CD14-positive monocyte (primary cell): ENCODE measurements at regions not wholly inside any gene's neighbourhood (a gene's known extent, or its start where the extent isn't known, plus 50 kb on each side); places are given as distances from the start of the nearest gene placed in this dataset.

Experiments used
- DNase-seq, 3 donors: peaks; one replicate each; pipeline ENCODE4 v3.0.0-alpha.2; 2011 to 2022
- H2AFZ ChIP-seq: 2 replicates; pipeline ENCODE4 v1.6.0; 2012; ENCODE audit warnings: mild to moderate bottlenecking, low read depth, low read length, inconsistent platforms; ENCODE audit not compliant: insufficient read depth, poor library complexity, severe bottlenecking
- H3K27ac ChIP-seq, 2 donors: 1 replicate in 1 of 2; 2 replicates in 1 of 2; pipeline ENCODE4 v1.5.1; 2012 to 2013; ENCODE audit warnings: low read length in 2 of 2, control low read depth in 1 of 2, inconsistent platforms in 1 of 2, low read depth in 1 of 2, mild to moderate bottlenecking in 1 of 2
- H3K27me3 ChIP-seq, 2 donors: one replicate each; pipeline versions ENCODE4 v1.6.0 to v1.6.1; 2011 to 2013; ENCODE audit warnings: low read length in 2 of 2; ENCODE audit not compliant: control insufficient read depth in 2 of 2, insufficient read depth in 2 of 2
- H3K36me3 ChIP-seq, 2 donors: replicated peaks in 1 of 2; 1 replicate in 1 of 2; 2 replicates in 1 of 2; pipeline versions ENCODE4 v1.5.1 to v1.6.1; 2012 to 2013; ENCODE audit warnings: low read length in 2 of 2, control low read depth in 1 of 2, inconsistent platforms in 1 of 2, mild to moderate bottlenecking in 1 of 2; ENCODE audit not compliant: insufficient read depth in 2 of 2, control insufficient read depth in 1 of 2
- H3K4me1 ChIP-seq, 2 donors: 1 replicate in 1 of 2; 2 replicates in 1 of 2; pipeline versions ENCODE4 v1.5.1 to v1.6.1; 2012 to 2013; ENCODE audit warnings: low read length in 2 of 2, control low read depth in 1 of 2, inconsistent platforms in 1 of 2, mild to moderate bottlenecking in 1 of 2, moderate library complexity in 1 of 2; ENCODE audit not compliant: insufficient read depth in 2 of 2, control insufficient read depth in 1 of 2
- H3K4me2 ChIP-seq: replicated peaks from 2 replicates; pipeline ENCODE3; 2012; ENCODE audit warnings: low read length, moderate library complexity, mild to moderate bottlenecking; ENCODE audit not compliant: poor library complexity, severe bottlenecking; ENCODE audit errors: extremely low read depth
- H3K4me3 ChIP-seq, 3 experiments: fragments of 200-600 bp in 1 of 3; sonication (generic) in 1 of 3; replicated peaks in 1 of 3; 1 replicate in 2 of 3; 2 replicates in 1 of 3; pipeline ENCODE4 v1.5.1; 2011 to 2013; ENCODE audit warnings: low read length in 3 of 3, mild to moderate bottlenecking in 3 of 3, control low read depth in 2 of 3, low read depth in 2 of 3, inconsistent platforms in 1 of 3, moderate library complexity in 1 of 3
- H3K79me2 ChIP-seq: 2 replicates; pipeline ENCODE4 v1.6.0; 2012; ENCODE audit warnings: mild to moderate bottlenecking, control low read depth, inconsistent platforms, low read length, moderate library complexity; ENCODE audit not compliant: insufficient read depth
- H3K9ac ChIP-seq: 2 replicates; pipeline ENCODE4 v1.6.0; 2017; ENCODE audit warnings: low read length, mild to moderate bottlenecking; ENCODE audit not compliant: insufficient read depth, poor library complexity, severe bottlenecking
- H3K9me3 ChIP-seq, 2 donors: replicated peaks in 1 of 2; 1 replicate in 1 of 2; 2 replicates in 1 of 2; pipeline versions ENCODE4 v1.5.1 to v1.6.1; 2012 to 2013; ENCODE audit warnings: low read length in 2 of 2, control low read depth in 1 of 2; ENCODE audit not compliant: control insufficient read depth in 1 of 2, insufficient read depth in 1 of 2
- H4K20me1 ChIP-seq: 2 replicates; pipeline ENCODE4 v1.6.0; 2012; ENCODE audit warnings: mild to moderate bottlenecking, low read length, control low read depth, moderate library complexity; ENCODE audit not compliant: insufficient read depth
- H3K27ac Mint-ChIP-seq, 7 donors: one replicate each; pipeline ENCODE4 v1.8.0; 2020; ENCODE audit warnings: mild to moderate bottlenecking in 7 of 7, mixed read lengths in 7 of 7, moderate library complexity in 6 of 7, inconsistent platforms in 2 of 7
- H3K27me3 Mint-ChIP-seq, 3 donors: one replicate each; pipeline ENCODE4 v1.8.0; 2021 to 2022; ENCODE audit warnings: low read depth in 3 of 3, mild to moderate bottlenecking in 3 of 3, mixed read lengths in 3 of 3, moderate library complexity in 3 of 3, inconsistent platforms in 1 of 3
- H3K36me3 Mint-ChIP-seq, 2 donors: one replicate each; pipeline ENCODE4 v1.8.0; 2020; ENCODE audit warnings: mixed read lengths in 2 of 2, inconsistent platforms in 1 of 2, mild to moderate bottlenecking in 1 of 2
- H3K4me1 Mint-ChIP-seq: one replicate; pipeline ENCODE4 v1.8.0; 2020; ENCODE audit warnings: mild to moderate bottlenecking, mixed read lengths
- H3K4me3 Mint-ChIP-seq, 2 donors: one replicate each; pipeline ENCODE4 v1.8.0; 2020; ENCODE audit warnings: mild to moderate bottlenecking in 2 of 2, mixed read lengths in 2 of 2, moderate library complexity in 1 of 2
- H3K9me3 Mint-ChIP-seq, 7 donors: one replicate each; pipeline ENCODE4 v1.8.0; 2020 to 2022; ENCODE audit warnings: mixed read lengths in 7 of 7, mild to moderate bottlenecking in 6 of 7, moderate library complexity in 6 of 7, inconsistent platforms in 2 of 7
- CTCF ChIP-seq: fragments of 200-600 bp; IDR thresholded peaks from one replicate; pipeline ENCODE4 v1.8.0; 2022; ENCODE audit warnings: antibody characterized with exemption, mild to moderate bottlenecking
- WGBS: methylation state at CpG from one replicate; pipeline ENCODE4 v1.1.5; 2013; ENCODE audit warnings: missing lambda C conversion rate; ENCODE audit not compliant: insufficient coverage; 5-methylcytosine and 5-hydroxymethylcytosine counted together
- intact Hi-C, 2 donors: fragments of 100-400 bp; cut with micrococcal nuclease; formaldehyde crosslinking; loops; one replicate each; pipeline versions ENCODE4 v1.15.0 to v1.15.1; 2023

GRCh38 chr14:97387252-97387874, 590.2 kb downstream of the VRK1 start:
- no peak overlapping the region for H3K4me3 ChIP-seq
- peaks cover 0 to 2% (median 0%) of the 10 kb centered on the region in 7 donors for H3K9me3 Mint-ChIP-seq
- intact Hi-C loops: no loop called here
- no peaks in the 10 kb centered on the region for H3K4me1 Mint-ChIP-seq
- no peak overlapping the region for H3K9ac ChIP-seq
- H3K36me3 ChIP-seq: no peaks in the 10 kb centered on the region
- no peaks in the 10 kb centered on the region for H4K20me1 ChIP-seq
- DNase-seq: no peak
- H3K27me3 Mint-ChIP-seq: peaks cover 0 to 3% (median 2%) of the 10 kb centered on the region in 3 donors
- H3K4me3 Mint-ChIP-seq: no peak overlapping the region
- no peak overlapping the region for H2AFZ ChIP-seq
- no peak overlapping the region for H3K27ac ChIP-seq
- H3K9me3 ChIP-seq: no peaks in the 10 kb centered on the region
- TF ChIP-seq CTCF: no peak
- WGBS: 86% methylated on average over 6 of the region's 9 CpGs
- no peaks in the 10 kb centered on the region for H3K27me3 ChIP-seq
- no peaks in the 10 kb centered on the region for H3K4me1 ChIP-seq
- no peaks in the 10 kb centered on the region for H3K36me3 Mint-ChIP-seq
- no peak overlapping the region for H3K27ac Mint-ChIP-seq
- no peaks in the 10 kb centered on the region for H3K79me2 ChIP-seq
- H3K4me2 ChIP-seq: no peak overlapping the region

GRCh38 chr14:97388408-97388807, 591.2 kb downstream of the VRK1 start:
- Mint-ChIP-seq H3K36me3 (no peaks in the 10 kb centered on the region), H3K4me1 (no peaks in the 10 kb centered on the region), H3K9me3 (peaks cover 0 to 2% (median 0%) of the 10 kb centered on the region in 7 donors), H3K27ac (no peak overlapping the region), H3K27me3 (peaks cover 0 to 3% (median 2%) of the 10 kb centered on the region in 3 donors), H3K4me3 (no peak overlapping the region)
- no peaks in the 10 kb centered on the region for H3K9me3 ChIP-seq
- H3K4me3 ChIP-seq: no peak overlapping the region
- H4K20me1 ChIP-seq: no peaks in the 10 kb centered on the region
- no peak for TF ChIP-seq CTCF
- no peak overlapping the region for H2AFZ ChIP-seq
- no peak overlapping the region for H3K9ac ChIP-seq
- H3K79me2 ChIP-seq: no peaks in the 10 kb centered on the region
- no peaks in the 10 kb centered on the region for H3K27me3 ChIP-seq
- H3K4me1 ChIP-seq: no peaks in the 10 kb centered on the region
- intact Hi-C loops: no loop called here
- 70% methylated on average over 9 of the region's 9 CpGs for WGBS
- DNase-seq: no peak
- no peaks in the 10 kb centered on the region for H3K36me3 ChIP-seq
- H3K27ac ChIP-seq: no peak overlapping the region
- H3K4me2 ChIP-seq: no peak overlapping the region
